Fibroblast of skin of right biceps (primary cell): ENCODE measurements at regions not wholly inside any gene's neighbourhood (a gene's known extent, or its start where the extent isn't known, plus 50 kb on each side); places are given as distances from the start of the nearest gene placed in this dataset.

ENCODE experiments used
- DNase-seq: peaks from one replicate; pipeline ENCODE4 v3.0.0-alpha.2; 2013

- no peak for DNase-seq
Measured at GRCh38 chr9:89890326-89890980, 285.6 kb downstream of the GADD45G start.

GRCh38 chr9:89891221-89891590 is 286.4 kb downstream of the GADD45G start:
- DNase-seq = no peak

DNA sequence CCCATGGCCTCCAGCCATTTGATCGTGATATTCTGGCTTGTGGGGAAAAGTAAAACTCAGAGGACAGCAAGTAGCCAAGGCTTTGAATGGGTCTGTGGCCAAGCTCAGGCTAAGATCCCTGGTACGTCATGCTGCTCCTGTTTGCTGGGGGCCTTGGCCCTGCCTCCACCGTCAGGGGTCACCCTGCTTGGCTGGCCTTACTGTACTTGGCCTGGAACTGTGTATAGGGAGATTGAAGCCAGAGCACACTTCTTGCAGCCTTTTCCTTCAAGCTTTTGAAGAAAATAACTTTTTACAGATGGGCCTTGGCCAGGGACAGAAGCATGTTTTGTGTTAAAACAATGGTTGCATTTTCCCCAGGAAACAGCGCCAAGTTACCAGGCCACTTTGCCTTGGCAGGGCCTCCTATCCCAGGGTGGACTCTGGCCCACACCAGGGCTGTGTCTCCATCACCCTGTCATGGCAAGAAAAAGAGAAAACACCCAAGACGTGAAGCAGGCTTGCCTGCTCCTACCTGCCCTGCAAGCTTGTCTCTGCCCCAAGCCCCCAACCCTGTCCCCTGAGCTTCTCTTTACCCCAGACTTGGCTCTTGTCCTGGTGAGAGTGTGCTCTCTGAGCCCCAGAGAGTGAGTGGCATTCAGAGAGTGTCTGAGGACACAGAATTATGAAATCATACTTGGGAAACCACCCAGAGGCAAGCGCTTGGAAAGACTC is 286.9 kb downstream of the GADD45G start:
- DNase-seq = no peak

GRCh38 chr9:89892920-89893319 is 288.1 kb downstream of the GADD45G start:
- DNase-seq = no peak

GRCh38 chr9:89893886-89894285 is 289.1 kb downstream of the GADD45G start:
- DNase-seq = no peak

DNA sequence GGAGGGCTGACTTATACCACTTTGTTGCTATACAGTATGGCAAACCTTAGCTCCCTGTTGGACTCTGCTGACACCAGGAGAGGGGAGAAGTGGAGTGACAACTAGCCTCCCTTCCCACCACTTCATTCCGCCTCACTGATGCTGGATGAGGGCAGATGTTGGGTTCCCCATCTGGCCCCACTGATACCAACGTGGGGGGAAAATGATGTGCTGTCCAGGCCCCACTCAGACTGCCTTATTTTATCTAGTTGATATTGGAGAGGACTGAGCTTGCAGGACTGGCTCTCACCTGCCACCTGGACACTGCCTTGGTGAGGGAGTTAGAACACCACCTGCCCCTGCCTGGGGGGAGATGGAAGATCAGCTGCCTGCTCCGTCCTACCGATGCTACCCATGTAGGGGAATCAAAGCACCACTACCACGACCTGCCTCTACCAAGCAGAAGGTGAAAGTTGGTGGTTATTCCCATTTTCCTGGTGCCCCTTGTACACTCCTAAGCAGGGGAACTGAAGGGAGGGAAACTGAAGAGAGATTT is 292.1 kb downstream of the GADD45G start:
- DNase-seq = no peak

GRCh38 chr9:89899573-89899972 is 294.8 kb downstream of the GADD45G start:
- DNase-seq = no peak

GRCh38 chr9:89901920-89902319 is 297.1 kb downstream of the GADD45G start:
- no peak for DNase-seq

GRCh38 chr9:89902450-89903140 is 297.8 kb downstream of the GADD45G start:
- peak; percentile 97 for DNase-seq

DNA sequence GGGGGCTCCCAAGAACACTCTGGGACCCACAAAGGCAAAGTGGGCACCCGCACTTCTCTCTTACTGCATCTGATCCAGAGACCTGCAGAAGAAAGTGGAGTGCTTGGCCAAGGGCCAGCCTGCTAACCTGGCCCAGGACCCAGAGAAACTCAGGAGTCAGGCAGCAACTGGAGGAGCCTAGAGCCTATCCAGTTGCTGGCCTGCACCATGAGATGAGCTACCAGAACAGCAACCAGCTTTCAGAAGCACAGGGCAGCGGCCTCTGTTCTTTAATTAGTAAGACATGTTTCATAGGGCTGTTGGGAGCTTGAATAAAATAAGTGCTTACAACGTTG is 298.3 kb downstream of the GADD45G start:
- no peak for DNase-seq

- DNase-seq = no peak
Measured at GRCh38 chr9:89905606-89906338, 301.0 kb downstream of the GADD45G start.

GRCh38 chr9:89911721-89912604 is 307.2 kb downstream of the GADD45G start:
- peak; percentile 46 for DNase-seq

- no peak for DNase-seq
Measured at GRCh38 chr9:89912605-89912953, 307.8 kb downstream of the GADD45G start.

DNA sequence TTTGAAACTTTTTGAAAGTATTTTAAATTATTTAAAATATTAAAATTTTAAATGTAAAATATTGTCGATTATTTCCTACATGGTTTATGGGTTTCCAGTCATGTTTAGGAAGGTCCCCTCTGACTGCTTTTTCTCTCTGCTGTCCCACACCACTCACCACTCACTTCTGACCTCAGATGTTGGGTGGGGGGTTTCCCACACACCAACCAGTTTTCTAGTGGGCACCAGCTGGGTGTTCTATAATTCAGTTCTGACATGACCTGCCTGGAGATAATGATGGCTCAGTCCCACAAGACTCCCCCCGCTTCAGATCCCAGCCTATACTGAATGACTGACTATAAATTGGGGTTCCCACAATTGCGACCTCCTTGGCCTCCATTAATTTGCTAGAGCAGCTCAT is 310.4 kb downstream of the GADD45G start:
- no peak for DNase-seq

- DNase-seq = peak; percentile 59
Measured at GRCh38 chr9:89916001-89916597, 311.3 kb downstream of the GADD45G start.

GRCh38 chr9:89917861-89918260 is 313.0 kb downstream of the GADD45G start:
- DNase-seq = no peak

- DNase-seq = peak; percentile 16
Measured at GRCh38 chr9:89919171-89919681, 314.4 kb downstream of the GADD45G start.

- no peak for DNase-seq
Measured at GRCh38 chr9:89920131-89920530, 315.3 kb downstream of the GADD45G start.

DNA sequence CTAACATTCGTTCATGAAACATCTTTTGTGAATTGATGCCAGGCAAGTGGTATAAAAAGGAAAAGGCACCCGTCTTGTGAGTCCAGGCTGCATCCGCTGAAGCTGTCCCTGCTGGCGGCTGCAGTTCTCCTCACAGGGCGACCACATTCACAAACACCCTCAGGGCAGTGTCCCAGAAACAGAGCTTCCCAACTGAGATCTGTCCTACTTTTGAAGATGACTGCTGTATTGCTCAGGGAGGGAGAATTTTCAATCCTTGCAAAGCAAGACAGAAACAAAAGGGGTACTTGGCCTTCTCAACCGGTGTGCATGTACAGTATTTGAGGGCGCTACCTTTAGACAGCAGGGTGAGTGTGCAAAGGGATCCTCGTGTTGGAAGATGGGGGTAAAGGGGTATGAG is 316.1 kb downstream of the GADD45G start:
- no peak for DNase-seq

DNA sequence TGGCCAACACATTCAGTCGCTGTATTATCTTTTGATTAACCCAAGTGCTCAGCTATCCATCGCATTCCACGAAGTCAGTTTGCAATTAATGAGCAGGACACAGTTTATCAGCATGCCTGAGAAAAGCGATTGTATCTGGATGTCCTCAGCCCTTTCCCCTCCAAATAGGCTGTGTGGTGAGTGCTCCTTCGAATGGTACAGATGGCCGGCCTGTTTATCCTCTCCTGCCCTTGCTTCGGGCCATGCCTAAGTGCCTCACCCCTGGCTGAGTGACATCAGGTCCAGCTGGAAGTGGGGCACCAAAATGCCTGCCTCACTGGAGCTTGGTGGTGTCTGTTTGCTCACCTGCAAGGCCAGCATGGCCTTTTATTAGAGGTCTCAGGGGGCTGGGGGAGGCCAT is 317.3 kb downstream of the GADD45G start:
- DNase-seq = no peak

DNA sequence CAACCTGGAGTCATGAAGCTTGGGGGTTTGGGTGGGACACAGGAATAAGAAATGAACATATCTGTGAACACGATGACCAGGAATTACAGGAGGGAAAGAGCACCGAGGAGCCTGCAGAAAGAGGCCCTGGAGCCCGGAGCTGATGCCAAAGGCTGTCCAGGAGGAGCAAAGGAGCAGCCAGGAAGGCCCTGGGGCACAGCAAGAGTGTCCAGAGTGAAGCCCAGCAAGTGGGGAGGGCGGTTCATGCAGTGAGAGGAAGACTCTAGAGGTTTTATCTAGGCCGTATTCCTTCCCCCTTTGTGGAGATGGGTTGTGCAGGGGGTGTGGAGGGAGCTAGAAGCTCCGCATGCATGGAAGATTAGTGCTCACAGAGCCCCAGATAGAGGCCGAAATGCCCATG is 318.4 kb downstream of the GADD45G start:
- DNase-seq = no peak
